ENCODE measurements at regions not wholly inside any gene's neighbourhood (a gene's known extent, or its start where the extent isn't known, plus 50 kb on each side); places are given as distances from the start of the nearest gene placed in this dataset.
"Not testable (repeated sequence)": the region's sequence is repeated elsewhere in the genome, so short reads cannot be mapped to it uniquely, and the experiment has no call there.

- DNase-seq (ENCODE audit: low spot score); in situ Hi-C loops (cut with HindIII; ENCODE audit: low sequenced_read_pairs): not testable (repeated sequence)
Measured at GRCh38 chr20:29031262-29031982, 2226.0 kb upstream of the DEFB115 start.

- in situ Hi-C loops (cut with HindIII; ENCODE audit: low sequenced_read_pairs); DNase-seq (ENCODE audit: low spot score): not testable (repeated sequence)
Measured at GRCh38 chr20:29044239-29044638, 2213.2 kb upstream of the DEFB115 start.

GRCh38 chr20:29050008-29050606 is 2207.4 kb upstream of the DEFB115 start:
- in situ Hi-C loops (cut with HindIII; ENCODE audit: low sequenced_read_pairs), result not testable (repeated sequence)
- DNase-seq (ENCODE audit: low spot score), result peak; percentile 15

- DNase-seq (ENCODE audit: low spot score); in situ Hi-C loops (cut with HindIII; ENCODE audit: low sequenced_read_pairs): not testable (repeated sequence)
Measured at GRCh38 chr20:29057866-29058484, 2199.5 kb upstream of the DEFB115 start.

GRCh38 chr20:29062451-29062850 is 2195.0 kb upstream of the DEFB115 start:
- in situ Hi-C loops (cut with HindIII; ENCODE audit: low sequenced_read_pairs), result not testable (repeated sequence)

GRCh38 chr20:29066341-29066740 is 2191.1 kb upstream of the DEFB115 start:
- DNase-seq (ENCODE audit: low spot score); in situ Hi-C loops (cut with HindIII; ENCODE audit: low sequenced_read_pairs): not testable (repeated sequence)

More at GRCh38 chr20:29062451-29062850, 2195.0 kb upstream of the DEFB115 start:
- DNase-seq (ENCODE audit: low spot score), result not testable (repeated sequence)

- DNase-seq (ENCODE audit: low spot score); in situ Hi-C loops (cut with HindIII; ENCODE audit: low sequenced_read_pairs): not testable (repeated sequence)
Measured at GRCh38 chr20:29073640-29074039, 2183.8 kb upstream of the DEFB115 start.

GRCh38 chr20:29079769-29080690 is 2177.4 kb upstream of the DEFB115 start:
- DNase-seq (ENCODE audit: low spot score), result peak; percentile 49
- in situ Hi-C loops (cut with HindIII; ENCODE audit: low sequenced_read_pairs), result no loop called here

GRCh38 chr20:29081712-29082111 is 2175.8 kb upstream of the DEFB115 start:
- in situ Hi-C loops (cut with HindIII; ENCODE audit: low sequenced_read_pairs); DNase-seq (ENCODE audit: low spot score): not testable (repeated sequence)

GRCh38 chr20:29085625-29086024 is 2171.8 kb upstream of the DEFB115 start:
- no peak for DNase-seq (ENCODE audit: low spot score)
- in situ Hi-C loops (cut with HindIII; ENCODE audit: low sequenced_read_pairs), result no loop called here

- in situ Hi-C loops (cut with HindIII; ENCODE audit: low sequenced_read_pairs), result not testable (repeated sequence)
Measured at GRCh38 chr20:29086145-29086718, 2171.2 kb upstream of the DEFB115 start.

GRCh38 chr20:29086938-29087337 is 2170.5 kb upstream of the DEFB115 start:
- DNase-seq (ENCODE audit: low spot score), result no peak
- in situ Hi-C loops (cut with HindIII; ENCODE audit: low sequenced_read_pairs), result no loop called here

More at GRCh38 chr20:29086145-29086718, 2171.2 kb upstream of the DEFB115 start:
- not testable (repeated sequence) for DNase-seq (ENCODE audit: low spot score)

- DNase-seq (ENCODE audit: low spot score); in situ Hi-C loops (cut with HindIII; ENCODE audit: low sequenced_read_pairs): not testable (repeated sequence)
Measured at GRCh38 chr20:29087887-29088286, 2169.6 kb upstream of the DEFB115 start.

GRCh38 chr20:29088472-29088871 is 2169.0 kb upstream of the DEFB115 start:
- DNase-seq (ENCODE audit: low spot score); in situ Hi-C loops (cut with HindIII; ENCODE audit: low sequenced_read_pairs): not testable (repeated sequence)

- DNase-seq (ENCODE audit: low spot score); in situ Hi-C loops (cut with HindIII; ENCODE audit: low sequenced_read_pairs): not testable (repeated sequence)
Measured at GRCh38 chr20:29089409-29089808, 2168.1 kb upstream of the DEFB115 start.

GRCh38 chr20:29093958-29094357 is 2163.5 kb upstream of the DEFB115 start:
- DNase-seq (ENCODE audit: low spot score); in situ Hi-C loops (cut with HindIII; ENCODE audit: low sequenced_read_pairs): not testable (repeated sequence)

- in situ Hi-C loops (cut with HindIII; ENCODE audit: low sequenced_read_pairs); DNase-seq (ENCODE audit: low spot score): not testable (repeated sequence)
Measured at GRCh38 chr20:29096695-29097094, 2160.8 kb upstream of the DEFB115 start.

- in situ Hi-C loops (cut with HindIII; ENCODE audit: low sequenced_read_pairs); DNase-seq (ENCODE audit: low spot score): not testable (repeated sequence)
Measured at GRCh38 chr20:29107884-29108283, 2149.6 kb upstream of the DEFB115 start.

- in situ Hi-C loops (cut with HindIII; ENCODE audit: low sequenced_read_pairs); DNase-seq (ENCODE audit: low spot score): not testable (repeated sequence)
Measured at GRCh38 chr20:29109386-29109785, 2148.1 kb upstream of the DEFB115 start.

All from G401 (cell line).